ENCODE measurements at regions not wholly inside any gene's neighbourhood (a gene's known extent, or its start where the extent isn't known, plus 50 kb on each side); places are given as distances from the start of the nearest gene placed in this dataset.

DNA sequence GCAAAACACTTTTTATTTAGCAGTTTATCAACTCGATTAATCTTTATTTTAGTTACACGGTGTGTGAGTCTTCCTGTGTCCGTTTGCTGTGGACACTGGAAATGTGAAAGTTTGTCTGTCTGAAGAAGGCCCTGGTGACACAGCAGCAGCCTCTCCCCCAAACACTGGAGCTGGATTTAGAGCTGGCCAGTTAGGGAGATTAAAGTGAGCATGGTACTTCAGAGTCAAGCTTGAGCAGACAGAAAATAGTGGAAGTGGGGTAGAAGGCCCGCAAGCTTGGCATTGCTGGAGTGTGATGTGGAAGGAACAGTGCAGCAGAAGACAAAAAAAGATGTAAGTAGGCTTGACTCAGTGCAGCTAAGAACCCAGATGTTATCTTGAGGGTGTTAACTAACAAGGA lies 85.9 kb downstream of the POM121L12 start:
- TF ChIP-seq POLR2A (IDR thresholded peaks at IDR 0.05; ENCODE audit: borderline replicate concordance, extremely low read depth, insufficient read depth, insufficient read length): no peak
- no peak for TF ChIP-seq EGR1 (IDR thresholded peaks at IDR 0.05; ENCODE audit: low read depth)
- TF ChIP-seq, protein P1, sequence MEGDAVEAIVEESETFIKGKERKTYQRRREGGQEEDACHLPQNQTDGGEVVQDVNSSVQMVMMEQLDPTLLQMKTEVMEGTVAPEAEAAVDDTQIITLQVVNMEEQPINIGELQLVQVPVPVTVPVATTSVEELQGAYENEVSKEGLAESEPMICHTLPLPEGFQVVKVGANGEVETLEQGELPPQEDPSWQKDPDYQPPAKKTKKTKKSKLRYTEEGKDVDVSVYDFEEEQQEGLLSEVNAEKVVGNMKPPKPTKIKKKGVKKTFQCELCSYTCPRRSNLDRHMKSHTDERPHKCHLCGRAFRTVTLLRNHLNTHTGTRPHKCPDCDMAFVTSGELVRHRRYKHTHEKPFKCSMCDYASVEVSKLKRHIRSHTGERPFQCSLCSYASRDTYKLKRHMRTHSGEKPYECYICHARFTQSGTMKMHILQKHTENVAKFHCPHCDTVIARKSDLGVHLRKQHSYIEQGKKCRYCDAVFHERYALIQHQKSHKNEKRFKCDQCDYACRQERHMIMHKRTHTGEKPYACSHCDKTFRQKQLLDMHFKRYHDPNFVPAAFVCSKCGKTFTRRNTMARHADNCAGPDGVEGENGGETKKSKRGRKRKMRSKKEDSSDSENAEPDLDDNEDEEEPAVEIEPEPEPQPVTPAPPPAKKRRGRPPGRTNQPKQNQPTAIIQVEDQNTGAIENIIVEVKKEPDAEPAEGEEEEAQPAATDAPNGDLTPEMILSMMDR (IDR thresholded peaks at IDR 0.05 in 2 of 3, conservative IDR thresholded peaks at IDR 0.05 in 1 of 3; ENCODE audit: borderline replicate concordance in 1 of 3, insufficient read depth in 1 of 3, low read depth in 2 of 3, low read length in 2 of 3): no peak
- no peak for TF ChIP-seq SIN3A (IDR thresholded peaks at IDR 0.05; ENCODE audit: low read depth)
- TF ChIP-seq EZH2 (IDR thresholded peaks at IDR 0.05): no peak
- TF ChIP-seq POLR2AphosphoS5 (IDR thresholded peaks at IDR 0.05; ENCODE audit: low read depth, low read length): no peak
- TF ChIP-seq JUND (IDR thresholded peaks at IDR 0.05): no peak
- no peak for TF ChIP-seq CBX3 (IDR thresholded peaks at IDR 0.05; ENCODE audit: low read depth)
- no peak for TF ChIP-seq RAD21 (IDR thresholded peaks at IDR 0.05; ENCODE audit: low read depth)
- no peak for TF ChIP-seq SP1 (IDR thresholded peaks at IDR 0.05; ENCODE audit: low read depth)
- TF ChIP-seq, protein P2, sequence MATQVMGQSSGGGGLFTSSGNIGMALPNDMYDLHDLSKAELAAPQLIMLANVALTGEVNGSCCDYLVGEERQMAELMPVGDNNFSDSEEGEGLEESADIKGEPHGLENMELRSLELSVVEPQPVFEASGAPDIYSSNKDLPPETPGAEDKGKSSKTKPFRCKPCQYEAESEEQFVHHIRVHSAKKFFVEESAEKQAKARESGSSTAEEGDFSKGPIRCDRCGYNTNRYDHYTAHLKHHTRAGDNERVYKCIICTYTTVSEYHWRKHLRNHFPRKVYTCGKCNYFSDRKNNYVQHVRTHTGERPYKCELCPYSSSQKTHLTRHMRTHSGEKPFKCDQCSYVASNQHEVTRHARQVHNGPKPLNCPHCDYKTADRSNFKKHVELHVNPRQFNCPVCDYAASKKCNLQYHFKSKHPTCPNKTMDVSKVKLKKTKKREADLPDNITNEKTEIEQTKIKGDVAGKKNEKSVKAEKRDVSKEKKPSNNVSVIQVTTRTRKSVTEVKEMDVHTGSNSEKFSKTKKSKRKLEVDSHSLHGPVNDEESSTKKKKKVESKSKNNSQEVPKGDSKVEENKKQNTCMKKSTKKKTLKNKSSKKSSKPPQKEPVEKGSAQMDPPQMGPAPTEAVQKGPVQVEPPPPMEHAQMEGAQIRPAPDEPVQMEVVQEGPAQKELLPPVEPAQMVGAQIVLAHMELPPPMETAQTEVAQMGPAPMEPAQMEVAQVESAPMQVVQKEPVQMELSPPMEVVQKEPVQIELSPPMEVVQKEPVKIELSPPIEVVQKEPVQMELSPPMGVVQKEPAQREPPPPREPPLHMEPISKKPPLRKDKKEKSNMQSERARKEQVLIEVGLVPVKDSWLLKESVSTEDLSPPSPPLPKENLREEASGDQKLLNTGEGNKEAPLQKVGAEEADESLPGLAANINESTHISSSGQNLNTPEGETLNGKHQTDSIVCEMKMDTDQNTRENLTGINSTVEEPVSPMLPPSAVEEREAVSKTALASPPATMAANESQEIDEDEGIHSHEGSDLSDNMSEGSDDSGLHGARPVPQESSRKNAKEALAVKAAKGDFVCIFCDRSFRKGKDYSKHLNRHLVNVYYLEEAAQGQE (IDR thresholded peaks at IDR 0.05; ENCODE audit: low read depth): no peak
- TF ChIP-seq EZH2phosphoT487 (IDR thresholded peaks at IDR 0.05; ENCODE audit: borderline replicate concordance): no peak

Data from HCT116 (cell line).